ENCODE measurements at regions not wholly inside any gene's neighbourhood (a gene's known extent, or its start where the extent isn't known, plus 50 kb on each side); places are given as distances from the start of the nearest gene placed in this dataset.

- DNase-seq (ENCODE audit: low read depth) = no peak
These were observed 199.5 kb upstream of the PLEKHG7 start for GRCh38 chr12:92503029-92503931.

GRCh38 chr12:92502417-92503028 is 200.3 kb upstream of the PLEKHG7 start:
- DNase-seq (ENCODE audit: low read depth) = no peak

- DNase-seq (ENCODE audit: low read depth) = no peak
These were observed 206.0 kb upstream of the PLEKHG7 start for GRCh38 chr12:92496790-92497189.

- no peak for DNase-seq (ENCODE audit: low read depth)
These were observed 207.7 kb upstream of the PLEKHG7 start for GRCh38 chr12:92495108-92495507.

GRCh38 chr12:92493816-92494215 is 209.0 kb upstream of the PLEKHG7 start:
- DNase-seq (ENCODE audit: low read depth) = peak; percentile 17

GRCh38 chr12:92492995-92493394 is 209.8 kb upstream of the PLEKHG7 start:
- no peak for DNase-seq (ENCODE audit: low read depth)

- DNase-seq (ENCODE audit: low read depth) = no peak
These were observed 210.5 kb upstream of the PLEKHG7 start for GRCh38 chr12:92492291-92492690.

GRCh38 chr12:92489781-92490180 is 213.0 kb upstream of the PLEKHG7 start:
- no peak for DNase-seq (ENCODE audit: low read depth)

GRCh38 chr12:92488735-92489134 is 214.1 kb upstream of the PLEKHG7 start:
- DNase-seq (ENCODE audit: low read depth) = no peak

- no peak for DNase-seq (ENCODE audit: low read depth)
These were observed 215.7 kb upstream of the PLEKHG7 start for GRCh38 chr12:92487138-92487485.

GRCh38 chr12:92486443-92487137 is 216.2 kb upstream of the PLEKHG7 start:
- no peak for DNase-seq (ENCODE audit: low read depth)

- DNase-seq (ENCODE audit: low read depth) = no peak
These were observed 217.1 kb upstream of the PLEKHG7 start for GRCh38 chr12:92485351-92486348.

- DNase-seq (ENCODE audit: low read depth) = no peak
These were observed 220.2 kb upstream of the PLEKHG7 start for GRCh38 chr12:92482599-92482998.

GRCh38 chr12:92481066-92481465 is 221.7 kb upstream of the PLEKHG7 start:
- no peak for DNase-seq (ENCODE audit: low read depth)

GRCh38 chr12:92478692-92479091 is 224.1 kb upstream of the PLEKHG7 start:
- peak; percentile 3 for DNase-seq (ENCODE audit: low read depth)

GRCh38 chr12:92476844-92477243 is 225.9 kb upstream of the PLEKHG7 start:
- no peak for DNase-seq (ENCODE audit: low read depth)

- DNase-seq (ENCODE audit: low read depth) = no peak
These were observed 229.2 kb upstream of the PLEKHG7 start for GRCh38 chr12:92473564-92473963.

- DNase-seq (ENCODE audit: low read depth) = no peak
These were observed 230.6 kb upstream of the PLEKHG7 start for GRCh38 chr12:92472201-92472600.

GRCh38 chr12:92471551-92471950 is 231.2 kb upstream of the PLEKHG7 start:
- no peak for DNase-seq (ENCODE audit: low read depth)

- no peak for DNase-seq (ENCODE audit: low read depth)
These were observed 232.2 kb upstream of the PLEKHG7 start for GRCh38 chr12:92470608-92471021.

GRCh38 chr12:92469837-92470236 is 233.0 kb upstream of the PLEKHG7 start:
- DNase-seq (ENCODE audit: low read depth) = peak; percentile 51

All from HT1080 (cell line).